ENCODE measurements at regions not wholly inside any gene's neighbourhood (a gene's known extent, or its start where the extent isn't known, plus 50 kb on each side); places are given as distances from the start of the nearest gene placed in this dataset.
"Not testable (repeated sequence)": the region's sequence is repeated elsewhere in the genome, so short reads cannot be mapped to it uniquely, and the experiment has no call there.

DNA sequence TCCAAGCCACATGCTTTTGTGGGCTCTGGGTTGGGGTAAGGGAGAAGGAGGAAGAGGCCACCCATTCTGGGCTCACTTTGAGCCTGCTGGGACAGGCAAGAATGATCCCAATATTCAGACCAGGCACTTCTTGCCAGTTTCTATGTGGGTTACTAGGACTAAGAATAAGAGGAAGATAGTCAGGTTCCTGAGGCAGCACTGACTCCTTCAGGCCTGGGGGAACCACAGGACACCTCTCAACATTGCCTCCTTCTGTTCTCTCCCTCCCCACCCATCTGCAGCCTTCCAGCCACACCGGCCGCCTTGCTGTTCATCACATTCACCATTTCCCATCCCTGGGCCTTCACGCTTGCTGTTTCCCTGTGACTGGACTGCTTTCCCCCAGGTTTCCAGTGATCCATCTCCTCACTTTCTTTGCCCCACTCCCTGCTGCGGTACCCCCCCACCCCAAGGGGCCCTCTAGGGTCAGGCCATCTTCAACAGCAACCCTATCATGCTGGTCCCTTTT is 69.2 kb upstream of the SIRPA start:
- no peak for DNase-seq (ENCODE audit: low read depth)

DNA sequence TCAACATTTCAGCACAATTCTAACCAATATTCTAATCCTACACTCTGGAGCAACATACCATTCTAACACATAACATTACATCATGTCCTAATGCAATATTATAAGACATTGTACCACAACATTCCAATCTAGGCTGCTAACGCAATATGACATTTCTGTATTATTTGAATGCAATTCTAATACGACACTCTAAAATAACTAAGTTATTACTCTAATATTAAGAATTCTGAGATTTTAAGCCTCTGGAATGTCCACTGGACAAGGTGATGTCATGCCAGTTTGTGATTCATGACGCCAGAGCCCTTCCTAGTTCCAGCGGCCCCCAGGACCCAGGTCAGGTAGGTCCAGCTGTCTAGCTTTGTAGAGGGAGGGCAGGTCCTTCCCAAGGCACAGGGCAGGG is 69.7 kb upstream of the SIRPA start:
- DNase-seq (ENCODE audit: low read depth): no peak

DNA sequence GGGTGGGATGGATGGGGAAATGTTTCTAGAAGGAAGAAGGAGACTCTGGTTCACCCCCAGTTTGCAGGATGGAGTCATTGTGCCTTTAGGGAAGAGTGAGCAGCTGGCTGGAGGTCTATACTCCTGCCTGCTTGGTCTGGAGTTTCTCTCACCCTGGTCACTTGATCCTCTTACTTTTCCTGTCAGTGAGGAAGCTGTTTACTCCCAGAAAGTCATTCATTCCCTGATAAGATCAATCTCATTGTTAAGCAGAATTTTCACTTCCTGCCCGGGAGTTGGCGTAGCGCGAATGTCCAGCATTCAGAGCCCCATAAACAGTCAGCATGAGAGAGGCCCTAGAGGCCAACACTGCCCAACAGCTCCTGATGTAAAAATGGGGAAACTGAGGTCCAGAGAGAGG is 70.4 kb upstream of the SIRPA start:
- DNase-seq (ENCODE audit: low read depth): no peak

DNA sequence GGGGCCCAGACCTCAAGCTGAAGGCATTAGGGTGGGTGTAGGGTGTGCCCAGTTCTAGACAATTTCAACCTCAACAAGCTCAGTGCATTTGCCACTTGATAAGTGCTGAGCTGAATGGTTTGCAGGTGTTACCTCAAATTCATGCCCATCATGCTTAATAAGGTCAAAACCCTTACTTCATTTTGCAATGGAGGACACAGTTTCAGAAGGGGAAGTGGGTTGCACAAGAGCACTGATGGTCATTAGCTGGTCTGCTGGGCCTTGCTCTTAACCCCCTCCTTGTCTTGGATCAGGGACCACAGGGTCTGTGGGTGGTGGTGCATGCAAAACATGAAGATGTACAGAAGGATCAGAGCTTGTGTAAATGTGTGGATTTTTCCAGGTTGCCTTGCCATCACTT is 71.0 kb upstream of the SIRPA start:
- no peak for DNase-seq (ENCODE audit: low read depth)

DNA sequence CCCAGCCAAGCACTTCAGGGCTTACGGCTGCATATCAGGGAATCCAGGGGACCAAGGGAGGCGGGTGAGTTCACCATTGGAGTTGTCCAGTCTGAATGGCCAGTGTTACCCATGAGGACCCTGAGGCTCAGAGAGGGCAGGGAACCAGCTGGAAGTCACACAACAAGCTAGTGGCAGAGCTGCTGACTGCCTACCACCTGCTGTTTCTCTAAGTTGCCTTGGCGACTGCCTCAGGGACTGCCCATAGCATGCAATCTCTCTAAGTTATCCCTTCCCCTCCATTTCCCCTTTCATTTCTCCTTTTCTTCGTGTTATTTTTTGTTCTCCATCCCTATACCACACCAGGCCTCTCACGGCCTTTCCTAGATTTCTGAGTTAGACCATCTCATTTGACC is 71.8 kb upstream of the SIRPA start:
- DNase-seq (ENCODE audit: low read depth): no peak

DNA sequence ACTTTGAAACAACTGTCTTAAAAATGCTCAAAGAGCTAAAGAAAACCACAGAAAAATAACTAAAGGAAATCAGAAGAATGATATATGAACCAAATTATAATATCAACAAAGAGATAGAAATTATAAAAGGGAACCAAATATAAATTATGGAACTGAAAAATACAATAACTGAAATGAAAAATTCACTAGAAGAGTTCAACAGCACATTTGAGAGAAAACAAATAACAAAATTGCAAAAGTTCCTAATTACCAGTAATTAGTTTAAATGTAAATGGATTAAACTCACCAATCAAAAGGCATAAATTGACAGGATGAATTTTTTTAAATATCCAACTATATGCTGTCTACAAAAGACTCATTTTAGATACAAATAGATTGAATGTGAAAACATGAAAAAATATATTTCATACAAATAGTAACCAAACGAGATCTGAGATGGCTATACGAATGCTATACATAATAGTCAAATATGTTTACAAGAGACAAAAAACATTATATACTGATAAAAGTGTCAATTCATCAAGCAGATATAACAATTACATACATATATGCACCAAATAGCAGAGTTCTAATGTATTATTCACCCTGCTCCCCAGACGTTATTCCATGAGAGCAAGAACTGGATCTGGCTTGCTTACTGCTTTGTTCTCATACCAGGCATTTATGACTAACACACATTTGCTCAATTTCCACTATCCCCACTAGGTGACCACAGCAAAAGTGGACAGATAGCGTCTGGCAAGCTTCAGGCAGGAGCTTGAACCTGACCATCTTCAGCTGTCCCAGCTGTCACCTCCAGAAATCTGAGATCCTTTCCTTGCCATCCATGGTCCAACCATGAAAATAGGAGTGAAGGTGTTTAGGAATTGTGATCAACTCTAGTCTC is 72.4 kb upstream of the SIRPA start:
- no peak for DNase-seq (ENCODE audit: low read depth)

DNA sequence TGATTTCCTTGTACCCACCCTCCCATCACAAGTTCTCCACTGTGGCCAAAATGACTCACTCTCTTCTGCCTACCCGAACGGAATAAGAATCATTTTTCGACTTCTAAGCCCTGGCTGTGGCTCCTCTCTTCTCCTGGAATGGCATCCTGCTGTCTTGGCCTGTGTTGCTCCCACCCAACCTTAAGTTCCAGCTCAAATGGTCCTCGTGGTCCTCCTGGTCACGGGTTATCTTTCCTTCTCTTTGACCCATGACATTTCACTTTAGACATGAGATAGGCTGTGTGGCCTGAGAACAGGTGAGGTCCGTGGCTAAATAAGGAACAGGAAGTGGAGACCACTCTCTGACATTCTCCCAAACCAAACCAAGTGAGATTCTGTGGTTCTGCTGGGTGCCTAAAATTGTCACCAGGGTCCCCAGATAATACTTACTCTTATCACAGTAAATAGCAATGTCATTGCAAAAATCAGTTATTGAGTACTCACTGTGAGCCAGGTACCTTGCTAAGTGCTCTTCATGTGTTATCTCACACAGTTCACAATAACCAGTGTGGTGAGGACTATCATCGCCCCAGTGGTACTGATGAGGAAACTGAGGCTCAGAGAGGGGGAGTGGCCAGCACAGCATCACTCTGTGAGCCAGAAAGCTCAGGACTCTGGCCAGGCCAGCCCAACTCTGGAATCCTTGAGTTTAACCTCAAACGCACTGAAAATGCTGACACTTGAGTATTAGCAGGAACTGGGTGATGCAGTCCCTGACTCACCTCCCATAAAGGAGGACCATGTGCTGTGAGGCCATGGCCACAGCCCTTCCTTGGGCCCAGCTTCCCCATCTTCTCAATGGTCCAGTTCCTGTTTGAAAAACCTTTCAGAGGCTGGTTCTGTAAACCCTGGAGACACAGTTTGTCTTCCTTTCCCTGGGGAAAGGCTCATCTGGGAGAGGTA is 74.8 kb upstream of the SIRPA start:
- no peak for DNase-seq (ENCODE audit: low read depth)

DNA sequence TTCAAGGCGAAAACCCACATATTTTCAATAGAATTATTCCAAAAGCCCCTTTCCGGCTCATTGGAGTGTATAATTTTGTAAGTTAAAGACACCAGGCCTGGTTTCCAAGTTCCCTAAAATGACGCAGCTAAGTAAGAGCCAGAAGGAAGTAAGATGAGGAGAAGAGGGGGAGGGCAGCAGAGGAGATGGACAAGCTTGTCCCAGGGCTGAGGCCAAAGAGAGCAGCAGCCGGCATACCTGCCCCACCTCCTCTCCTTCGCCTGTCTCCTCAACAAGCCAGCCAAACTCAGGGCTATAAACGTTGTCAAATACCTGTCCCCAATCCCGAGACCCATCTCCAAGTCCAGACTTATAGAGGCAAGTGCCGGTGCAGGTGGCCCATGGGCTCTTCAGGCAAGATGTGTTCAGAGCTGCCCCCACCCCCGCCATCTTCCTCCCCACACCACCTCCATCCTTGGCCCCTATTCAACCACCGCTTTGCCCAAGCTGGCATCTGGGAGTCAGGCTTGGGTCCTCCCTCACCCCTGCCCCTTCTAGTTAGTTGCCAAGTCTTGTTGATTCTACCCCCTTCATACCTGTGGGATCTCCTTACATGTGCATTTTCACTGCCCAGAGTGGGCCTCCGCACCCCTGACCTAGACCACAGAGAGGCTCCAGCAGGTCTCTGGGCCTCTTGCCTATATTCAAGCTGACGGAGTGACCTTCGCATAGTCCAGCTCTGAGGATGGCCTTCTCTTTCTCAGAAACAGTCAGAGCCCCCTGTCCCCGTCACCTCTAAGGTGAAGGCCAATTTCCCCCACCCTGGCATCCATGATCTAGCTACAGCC is 75.7 kb upstream of the SIRPA start:
- no peak for DNase-seq (ENCODE audit: low read depth)

DNA sequence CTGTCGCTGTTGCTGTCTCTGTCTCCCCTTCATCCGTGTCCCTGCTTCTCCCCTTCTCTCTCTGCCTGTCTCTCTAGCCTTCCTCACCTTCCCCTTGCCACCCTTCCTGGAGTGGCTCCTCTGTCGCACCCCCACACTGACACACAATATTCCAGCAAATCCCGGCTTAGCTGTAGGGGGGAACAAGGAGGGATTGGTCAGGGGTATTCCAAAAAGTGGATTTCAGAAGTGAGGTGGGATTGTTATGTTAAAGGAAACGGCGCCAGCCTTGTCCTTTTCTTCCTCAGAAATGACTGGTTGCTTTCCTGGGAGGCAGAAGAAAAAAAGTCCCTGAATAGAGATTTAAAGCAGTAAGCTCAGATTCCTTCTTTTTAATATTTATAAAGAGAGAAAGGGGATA is 76.3 kb upstream of the SIRPA start:
- no peak for DNase-seq (ENCODE audit: low read depth)

DNA sequence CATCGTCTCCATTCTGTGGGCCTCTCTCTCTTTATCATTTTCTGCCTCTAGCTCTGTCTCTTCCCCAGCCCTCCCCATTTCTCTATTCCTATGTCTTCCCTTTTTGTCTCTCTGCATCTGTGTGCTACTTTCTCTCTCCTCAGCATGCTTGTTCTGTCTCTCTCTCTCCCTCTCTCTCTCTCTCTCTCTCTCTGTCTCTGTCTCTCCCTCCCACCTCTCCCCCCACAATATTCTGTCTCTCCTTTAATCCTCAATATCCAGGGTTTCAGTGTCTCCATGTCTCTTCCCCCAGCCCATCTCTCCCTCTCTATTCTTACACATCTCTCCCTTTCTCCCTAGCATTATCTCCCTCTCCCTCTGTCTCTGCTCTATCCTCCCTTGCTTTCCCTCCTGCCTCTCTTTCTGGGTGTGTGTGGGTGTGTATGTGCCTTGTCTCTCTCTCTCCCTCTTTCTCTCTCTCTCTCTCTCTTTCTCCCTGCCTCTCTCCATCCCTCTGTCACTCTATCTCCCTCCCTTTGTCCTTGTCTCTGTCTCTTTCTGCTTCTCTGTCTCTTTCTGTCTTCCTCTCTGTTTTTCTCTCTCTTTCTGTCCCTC is 76.9 kb upstream of the SIRPA start:
- no peak for DNase-seq (ENCODE audit: low read depth)

DNA sequence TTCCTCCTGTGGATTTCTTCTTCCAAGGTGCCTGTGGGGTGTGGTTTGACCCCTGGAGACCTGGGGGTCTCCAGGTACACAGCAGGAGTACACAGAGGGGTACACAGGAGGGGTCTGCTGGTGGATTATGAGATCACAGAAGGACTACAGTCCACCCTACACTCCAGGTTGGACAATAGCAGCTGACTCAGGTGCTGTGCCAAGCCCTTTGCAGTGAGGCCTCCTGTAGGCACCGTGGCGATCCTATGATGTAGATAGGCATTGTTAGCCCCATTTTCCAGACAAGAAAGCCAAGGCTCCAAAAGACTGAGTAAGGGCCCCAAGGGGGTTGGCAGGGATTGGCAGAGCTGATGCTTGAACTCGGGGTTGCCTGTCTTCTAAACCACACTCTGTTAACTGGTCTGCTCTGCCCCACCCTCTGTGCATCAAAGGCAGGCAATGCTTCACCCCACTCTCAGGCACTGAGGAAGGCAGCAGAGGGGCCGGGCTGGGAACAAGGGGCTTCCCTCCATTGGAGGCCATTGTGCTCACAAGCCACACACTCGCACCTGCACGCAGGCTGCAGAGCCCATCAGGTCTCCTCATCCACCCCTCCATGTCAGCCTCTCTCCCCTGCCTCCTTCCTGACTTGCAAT is 77.5 kb upstream of the SIRPA start:
- no peak for DNase-seq (ENCODE audit: low read depth)

DNA sequence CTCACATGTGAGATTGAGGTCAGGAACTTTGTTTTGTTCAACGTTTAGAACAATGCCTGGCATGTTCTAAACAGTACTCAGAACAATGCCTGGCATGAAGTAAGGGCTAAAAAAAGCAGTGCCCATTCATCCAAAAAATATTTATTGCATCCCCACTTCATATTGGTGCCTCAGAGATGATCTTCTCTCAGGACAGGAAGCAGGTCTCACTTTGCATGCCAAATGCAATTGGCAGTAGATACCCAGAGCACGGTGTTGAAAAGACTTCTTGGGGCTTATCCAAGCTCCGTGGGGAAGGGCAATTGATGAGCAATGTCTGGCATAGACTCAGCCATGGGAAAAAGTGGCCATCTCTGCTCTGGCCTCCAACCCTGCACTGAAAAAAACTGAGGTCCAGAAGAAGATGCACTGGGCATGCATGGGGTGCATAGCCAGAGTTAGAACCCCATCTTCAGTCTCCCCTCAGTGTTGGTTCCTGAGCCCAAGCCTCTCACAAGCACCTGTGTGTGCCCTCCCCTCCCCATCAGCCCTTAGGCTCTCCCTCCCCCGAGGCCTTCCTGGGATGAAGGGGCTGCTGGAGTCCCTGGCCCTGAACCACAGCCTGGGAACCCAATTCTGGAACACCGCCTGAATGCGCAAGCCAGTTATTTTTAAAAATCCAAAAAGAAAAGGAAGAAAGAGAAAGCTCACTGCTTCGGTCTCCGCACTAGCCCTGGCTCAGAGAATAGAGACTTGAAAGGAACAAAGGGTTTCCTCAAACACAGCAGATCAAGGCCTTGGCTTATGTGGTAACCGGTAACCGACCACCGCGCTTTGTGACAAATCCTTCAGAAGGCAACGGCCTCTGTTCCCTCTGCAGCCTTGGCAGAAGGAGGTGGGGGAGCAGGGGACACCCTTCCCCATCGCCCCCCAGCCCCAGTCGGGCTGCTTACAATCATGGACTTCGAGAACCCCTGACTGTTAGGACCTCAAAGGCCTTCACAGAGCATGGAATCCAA is 78.5 kb upstream of the SIRPA start:
- no peak for DNase-seq (ENCODE audit: low read depth)

DNA sequence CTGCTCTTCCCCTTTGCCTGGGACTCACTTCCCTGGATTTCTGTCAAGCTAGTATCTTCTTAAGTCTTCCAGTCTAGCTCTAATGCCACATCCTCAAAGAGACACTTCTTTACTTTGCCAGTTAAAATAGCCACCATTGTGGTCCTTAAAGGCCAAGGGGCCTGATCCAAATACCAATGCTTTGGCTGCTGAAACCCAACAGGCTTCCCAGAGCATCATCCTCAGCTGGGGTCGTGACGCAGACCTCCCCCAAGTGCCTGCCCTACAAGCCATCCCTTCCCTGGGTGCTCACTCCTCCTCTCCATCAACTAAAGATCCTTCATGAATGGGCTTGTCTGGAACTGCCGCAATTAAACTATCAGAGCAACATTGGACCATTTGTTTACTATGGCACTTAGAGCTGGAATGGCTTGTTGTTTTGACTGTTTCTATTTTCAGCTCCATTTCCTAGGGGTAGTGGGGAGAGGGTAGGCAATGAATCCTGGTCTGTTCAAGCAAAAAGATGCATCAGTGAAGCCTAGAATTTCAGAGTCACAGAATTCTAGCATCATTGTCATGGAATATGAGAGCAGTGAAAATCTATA is 79.6 kb upstream of the SIRPA start:
- DNase-seq (ENCODE audit: low read depth): no peak

DNA sequence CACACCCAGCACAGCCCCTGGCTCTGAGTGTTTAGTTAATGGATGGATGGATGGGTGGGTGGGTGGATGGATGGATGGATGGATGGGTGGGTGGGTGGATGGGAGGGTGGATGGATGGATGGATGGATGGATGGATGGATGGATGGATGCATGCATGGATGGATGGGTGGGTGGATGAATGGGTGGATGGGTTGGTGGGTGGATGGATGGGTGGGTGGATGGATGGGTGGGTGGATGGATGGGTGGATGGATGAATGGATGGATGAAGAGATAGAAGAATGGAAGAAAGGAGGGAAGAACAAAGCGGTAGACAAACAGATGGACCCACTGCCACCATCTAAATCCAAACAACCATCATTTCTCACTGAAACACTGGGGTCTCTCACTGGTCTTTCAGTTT is 80.3 kb upstream of the SIRPA start:
- not testable (repeated sequence) for DNase-seq (ENCODE audit: low read depth)

DNA sequence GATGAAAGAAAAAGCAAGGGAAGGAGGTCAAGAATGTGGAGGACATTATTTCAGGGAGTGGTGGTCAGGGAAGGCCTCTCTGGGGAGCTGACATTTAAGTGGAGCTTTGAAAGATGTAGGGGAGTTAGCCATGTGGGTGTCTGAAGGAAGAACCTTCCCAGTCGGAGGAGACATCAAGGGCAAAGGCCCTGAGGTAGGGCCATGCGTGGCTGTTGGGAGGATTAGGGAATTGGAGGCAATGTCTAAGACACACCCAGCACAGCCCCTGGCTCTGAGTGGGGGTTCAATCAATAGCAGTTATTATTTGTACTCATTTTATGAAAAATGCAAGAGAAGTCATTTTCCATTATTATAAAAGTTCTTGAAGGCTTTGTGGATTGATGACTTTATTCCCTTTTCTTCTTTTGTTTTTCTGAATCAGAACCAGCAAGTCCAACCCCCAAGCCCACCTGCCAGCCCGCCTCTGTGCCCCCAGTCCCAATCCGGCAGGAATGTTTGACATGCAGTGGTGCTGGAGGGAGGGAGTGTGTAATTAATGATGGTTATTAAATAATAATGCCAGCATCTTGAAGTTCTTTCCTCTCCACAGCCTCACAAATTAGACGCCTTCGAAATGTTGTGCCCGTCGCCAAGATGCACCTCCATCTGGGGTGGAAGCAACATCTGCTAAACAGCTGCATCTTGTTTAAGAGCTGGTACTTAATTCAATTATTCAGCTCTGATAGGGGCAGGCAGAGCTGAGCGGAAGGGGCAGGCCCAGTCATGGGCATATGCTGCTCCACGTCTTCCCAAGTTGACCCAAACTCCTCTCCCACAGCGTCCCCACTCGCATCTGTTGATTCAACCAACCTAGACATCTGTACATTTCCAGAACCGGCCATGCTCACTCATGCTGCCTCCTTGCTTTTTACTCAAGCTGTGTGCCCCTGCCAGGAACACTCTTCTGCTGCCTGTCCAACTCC is 81.3 kb upstream of the SIRPA start:
- DNase-seq (ENCODE audit: low read depth): no peak

DNA sequence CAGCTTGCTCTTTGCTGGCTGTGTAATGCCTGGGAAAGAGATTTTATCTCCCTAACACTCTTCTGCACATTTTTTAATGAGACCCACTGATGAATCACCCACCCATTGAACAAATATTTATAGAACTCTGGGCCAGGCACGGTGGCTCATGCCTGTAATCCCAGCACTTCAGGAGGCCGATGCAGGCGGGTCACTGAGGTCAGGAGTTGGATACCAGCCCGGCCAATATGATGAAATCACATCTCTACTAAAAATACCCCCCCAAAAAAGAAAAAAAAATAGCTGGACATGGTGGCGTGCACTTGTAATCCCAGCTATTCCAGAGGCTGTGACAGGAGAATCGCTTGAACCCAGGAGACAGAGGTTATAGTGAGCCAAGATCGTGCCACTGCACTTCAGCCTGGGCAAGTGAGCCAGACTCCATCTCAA is 82.1 kb upstream of the SIRPA start:
- no peak for DNase-seq (ENCODE audit: low read depth)

DNA sequence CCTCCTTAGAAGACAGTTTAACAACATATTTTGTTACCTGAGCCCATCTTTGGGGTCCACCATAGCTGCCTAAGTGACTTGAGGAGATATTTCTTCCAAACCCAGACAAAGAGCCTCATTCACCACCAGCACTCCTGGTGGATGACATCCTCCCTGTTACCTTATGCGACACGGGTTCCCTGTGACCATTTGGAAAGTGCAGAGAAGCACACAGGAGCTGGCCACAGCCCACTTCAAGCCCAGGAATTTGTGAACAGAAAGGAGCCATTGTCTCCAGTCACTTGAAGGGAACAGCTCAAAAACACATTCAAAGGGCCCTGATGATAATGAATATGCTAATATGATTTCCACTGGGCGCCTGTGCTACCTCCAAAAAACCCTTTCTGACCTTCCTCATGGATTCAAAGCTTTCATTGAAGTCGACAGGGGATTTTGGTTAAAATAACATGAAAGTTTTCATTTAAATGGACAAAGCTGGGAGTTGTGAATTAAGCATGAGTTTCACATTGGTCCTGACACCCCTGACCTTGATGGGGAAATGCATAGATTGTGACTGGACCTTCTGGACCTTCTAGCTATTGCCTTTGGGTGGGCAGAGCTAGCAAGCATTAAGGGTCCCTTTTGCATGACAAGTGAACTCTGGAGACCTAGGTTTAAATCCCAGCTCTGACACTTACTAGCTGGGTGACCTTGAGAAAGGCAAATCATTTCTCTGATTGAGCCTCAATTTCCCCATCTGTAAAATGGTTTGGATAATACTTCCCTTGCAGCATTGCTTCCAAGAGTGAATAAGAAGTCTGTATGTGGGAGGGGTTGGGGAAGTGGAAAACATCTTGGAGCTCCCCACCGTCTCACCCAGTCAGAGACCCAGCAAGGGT is 83.3 kb upstream of the SIRPA start:
- no peak for DNase-seq (ENCODE audit: low read depth)
